K562 (cell line): ENCODE measurements at regions not wholly inside any gene's neighbourhood (a gene's known extent, or its start where the extent isn't known, plus 50 kb on each side); places are given as distances from the start of the nearest gene placed in this dataset.

Experiments used
- CHD2 ChIP-seq: IDR thresholded peaks from 2 replicates; pipeline ENCODE4 v1.6.1; 2011; ENCODE audit warnings: low read depth, low read length
- MTA1 ChIP-seq: fragments of 450-650 bp; IDR thresholded peaks from 2 replicates; pipeline ENCODE4 v1.6.1; 2017; ENCODE audit warnings: borderline replicate concordance
- PCBP1 ChIP-seq: fragments of 200-400 bp; formaldehyde crosslinking; IDR thresholded peaks from 2 replicates; pipeline ENCODE4 v1.6.1; 2018; ENCODE audit warnings: mild to moderate bottlenecking, low read depth, low read length; ENCODE audit not compliant: poor library complexity, severe bottlenecking
- POLR3A ChIP-seq: IDR thresholded peaks from 2 replicates; pipeline ENCODE4 v1.6.1; 2011; ENCODE audit warnings: borderline replicate concordance, mild to moderate bottlenecking, moderate library complexity; ENCODE audit not compliant: insufficient read length, insufficient read depth; ENCODE audit errors: extremely low read depth
- RHOXF2B ChIP-seq: fragments of 250-450 bp; sonication (Bioruptor Pico); conservative IDR thresholded peaks from 2 replicates; pipeline ENCODE4 v1.5.1; 2021
- SP2 ChIP-seq: IDR thresholded peaks from 2 replicates; pipeline ENCODE4 v1.6.1; 2011; ENCODE audit warnings: mild to moderate bottlenecking, low read depth, low read length, moderate library complexity; ENCODE audit not compliant: poor library complexity, severe bottlenecking; ENCODE audit errors: extremely low read depth
- ZBTB7A ChIP-seq: IDR thresholded peaks from 2 replicates; pipeline ENCODE4 v1.6.1; 2011; ENCODE audit warnings: low read depth, mild to moderate bottlenecking, low read length, moderate library complexity, borderline replicate concordance; ENCODE audit not compliant: control insufficient read depth
- ZNF143 ChIP-seq: sonication (generic); formaldehyde crosslinking; IDR thresholded peaks from 2 replicates; pipeline ENCODE4 v1.9.0; 2022; ENCODE audit warnings: mild to moderate bottlenecking, missing genetic modification reagents
- ZNF699 ChIP-seq: fragments of 250-450 bp; sonication (Bioruptor Pico); IDR thresholded peaks from 2 replicates; pipeline ENCODE4 v1.8.0; 2021; ENCODE audit warnings: mild to moderate bottlenecking, moderate library complexity; ENCODE audit not compliant: insufficient replicate concordance
- TF ChIP-seq, protein P1 (sequence below), 3 experiments: IDR thresholded peaks in 2 of 3; conservative IDR thresholded peaks in 1 of 3; 2 replicates each; pipeline ENCODE4 v1.5.1; 2011 to 2012; ENCODE audit warnings: low read length in 3 of 3, mild to moderate bottlenecking in 3 of 3, control low read depth in 2 of 3, improper control_type of control experiment in 1 of 3, inconsistent platforms in 1 of 3, low read depth in 1 of 3, mixed read lengths in 1 of 3, moderate library complexity in 1 of 3; ENCODE audit not compliant: insufficient read depth in 2 of 3
- TF ChIP-seq, protein P2 (sequence below): fragments of 450-650 bp; formaldehyde crosslinking; IDR thresholded peaks from 2 replicates; pipeline ENCODE4 v1.4.0; 2020; ENCODE audit warnings: mild to moderate bottlenecking, moderate library complexity

DNA sequence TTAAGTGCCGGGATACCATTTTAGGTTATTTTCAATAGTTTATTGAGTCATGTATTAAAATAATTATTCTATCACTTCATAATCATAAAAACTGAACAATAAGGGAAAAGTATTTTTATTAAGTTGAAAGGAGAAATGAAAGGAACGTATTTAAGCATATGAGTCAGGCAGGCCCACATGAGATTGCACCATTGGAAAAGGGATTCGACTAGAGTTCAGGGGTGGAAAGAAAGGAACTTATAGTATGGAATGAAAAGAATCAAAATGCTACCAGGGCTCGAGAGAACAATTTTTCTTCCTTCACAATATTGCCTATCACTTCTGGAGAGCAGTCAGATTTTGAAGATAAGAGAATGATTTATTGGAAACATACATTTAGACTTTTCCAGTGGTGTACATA, 516.5 kb upstream of the NETO1 start:
- TF ChIP-seq CHD2 (no peak), PCBP1 (no peak), ZNF699 (no peak), POLR3A (no peak), ZBTB7A (no peak), RHOXF2B (CRISPR knock-in tag) (no peak), SP2 (no peak), ZNF143 (CRISPR knock-in tag) (no peak), MTA1 (no peak)
- TF ChIP-seq, protein P1, sequence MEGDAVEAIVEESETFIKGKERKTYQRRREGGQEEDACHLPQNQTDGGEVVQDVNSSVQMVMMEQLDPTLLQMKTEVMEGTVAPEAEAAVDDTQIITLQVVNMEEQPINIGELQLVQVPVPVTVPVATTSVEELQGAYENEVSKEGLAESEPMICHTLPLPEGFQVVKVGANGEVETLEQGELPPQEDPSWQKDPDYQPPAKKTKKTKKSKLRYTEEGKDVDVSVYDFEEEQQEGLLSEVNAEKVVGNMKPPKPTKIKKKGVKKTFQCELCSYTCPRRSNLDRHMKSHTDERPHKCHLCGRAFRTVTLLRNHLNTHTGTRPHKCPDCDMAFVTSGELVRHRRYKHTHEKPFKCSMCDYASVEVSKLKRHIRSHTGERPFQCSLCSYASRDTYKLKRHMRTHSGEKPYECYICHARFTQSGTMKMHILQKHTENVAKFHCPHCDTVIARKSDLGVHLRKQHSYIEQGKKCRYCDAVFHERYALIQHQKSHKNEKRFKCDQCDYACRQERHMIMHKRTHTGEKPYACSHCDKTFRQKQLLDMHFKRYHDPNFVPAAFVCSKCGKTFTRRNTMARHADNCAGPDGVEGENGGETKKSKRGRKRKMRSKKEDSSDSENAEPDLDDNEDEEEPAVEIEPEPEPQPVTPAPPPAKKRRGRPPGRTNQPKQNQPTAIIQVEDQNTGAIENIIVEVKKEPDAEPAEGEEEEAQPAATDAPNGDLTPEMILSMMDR (IDR thresholded peaks at IDR 0.05 in 2 of 3, conservative IDR thresholded peaks at IDR 0.05 in 1 of 3; ENCODE audit: insufficient read depth in 2 of 3, low read depth in 1 of 3, low read length in 3 of 3), result no peak
- TF ChIP-seq, protein P2, sequence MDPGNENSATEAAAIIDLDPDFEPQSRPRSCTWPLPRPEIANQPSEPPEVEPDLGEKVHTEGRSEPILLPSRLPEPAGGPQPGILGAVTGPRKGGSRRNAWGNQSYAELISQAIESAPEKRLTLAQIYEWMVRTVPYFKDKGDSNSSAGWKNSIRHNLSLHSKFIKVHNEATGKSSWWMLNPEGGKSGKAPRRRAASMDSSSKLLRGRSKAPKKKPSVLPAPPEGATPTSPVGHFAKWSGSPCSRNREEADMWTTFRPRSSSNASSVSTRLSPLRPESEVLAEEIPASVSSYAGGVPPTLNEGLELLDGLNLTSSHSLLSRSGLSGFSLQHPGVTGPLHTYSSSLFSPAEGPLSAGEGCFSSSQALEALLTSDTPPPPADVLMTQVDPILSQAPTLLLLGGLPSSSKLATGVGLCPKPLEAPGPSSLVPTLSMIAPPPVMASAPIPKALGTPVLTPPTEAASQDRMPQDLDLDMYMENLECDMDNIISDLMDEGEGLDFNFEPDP, result no peak
